IMR-90 (cell line): ENCODE measurements at regions not wholly inside any gene's neighbourhood (a gene's known extent, or its start where the extent isn't known, plus 50 kb on each side); places are given as distances from the start of the nearest gene placed in this dataset.

Experiments
- ATAC-seq: fragments of 200-7000 bp; cut with Tn5 transposase; 2 replicates; pipeline ENCODE4 v1.9.1; 2020; ENCODE audit warnings: low read depth, mild to moderate bottlenecking, moderate library complexity
- BruUV-seq: library from RNA; stranded (reverse); fragments of 400-500 nt; replicated peaks from 2 replicates; lab custom pipeline; 2021; lab: Mats Ljungman, UMichigan
- CTCF ChIA-PET: fragments of 300-600 bp; formaldehyde crosslinking; extraction: SDS; loops from one replicate; lab custom pipeline; 2021; ENCODE audit warnings: antibody characterized with exemption; lab: Yijun Ruan, JAX
- POLR2A ChIA-PET: fragments of 300-600 bp; sonication (Branson Sonifier 250); formaldehyde crosslinking; loops from one replicate; lab custom pipeline; 2022; ENCODE audit warnings: antibody characterized with exemption; ENCODE audit not compliant: unreplicated experiment; lab: Charles Lee
- DNase-seq: peaks from one replicate; pipeline ENCODE4 v3.0.0; 2013
- H2AFZ ChIP-seq: replicated peaks from 2 replicates; pipeline ENCODE3; 2013; ENCODE audit warnings: low read length, mild to moderate bottlenecking; ENCODE audit not compliant: poor library complexity
- H2AK5ac ChIP-seq: 2 replicates; pipeline ENCODE4 v1.6.1; 2013; ENCODE audit warnings: low read depth, low read length, inconsistent platforms
- H2AK9ac ChIP-seq: replicated peaks from 2 replicates; pipeline ENCODE3; 2013; ENCODE audit warnings: mild to moderate bottlenecking, low read depth, low read length, moderate library complexity; ENCODE audit not compliant: poor library complexity
- H2BK120ac ChIP-seq: 2 replicates; pipeline ENCODE4 v1.6.1; 2013; ENCODE audit warnings: low read depth, low read length, inconsistent platforms
- H2BK15ac ChIP-seq: 3 replicates; pipeline ENCODE4 v1.6.1; 2013; ENCODE audit warnings: low read depth, low read length, inconsistent platforms
- H2BK20ac ChIP-seq: 2 replicates; pipeline ENCODE4 v1.6.1; 2013; ENCODE audit warnings: low read depth, mild to moderate bottlenecking, inconsistent platforms, low read length, moderate library complexity
- H2BK5ac ChIP-seq: 2 replicates; pipeline ENCODE4 v1.6.1; 2013; ENCODE audit warnings: mild to moderate bottlenecking, low read depth, low read length, inconsistent platforms; ENCODE audit not compliant: poor library complexity, severe bottlenecking
- H3K14ac ChIP-seq: replicated peaks from 2 replicates; pipeline ENCODE4 v1.6.1; 2013; ENCODE audit warnings: low read depth, low read length, inconsistent platforms
- H3K18ac ChIP-seq: 2 replicates; pipeline ENCODE4 v1.6.1; 2013; ENCODE audit warnings: low read depth, low read length, control low read depth
- H3K23ac ChIP-seq: 2 replicates; pipeline ENCODE4 v1.6.1; 2013; ENCODE audit warnings: low read depth, low read length, inconsistent platforms
- H3K27ac ChIP-seq: 2 replicates; pipeline ENCODE4 v1.5.1; 2013; ENCODE audit warnings: mild to moderate bottlenecking, control low read depth, low read length; ENCODE audit not compliant: insufficient read depth
- H3K27me3 ChIP-seq: 2 replicates; pipeline ENCODE4 v1.6.1; 2013; ENCODE audit warnings: low read length; ENCODE audit not compliant: control insufficient read depth, insufficient read depth
- H3K36me3 ChIP-seq: 2 replicates; pipeline ENCODE4 v1.6.1; 2013; ENCODE audit warnings: low read length, mixed read lengths; ENCODE audit not compliant: control insufficient read depth, insufficient read depth
- H3K4ac ChIP-seq: 2 replicates; pipeline ENCODE4 v1.6.1; 2013; ENCODE audit warnings: low read depth, low read length, inconsistent platforms
- H3K4me1 ChIP-seq: 2 replicates; pipeline ENCODE4 v1.6.1; 2013; ENCODE audit warnings: low read length, mixed read lengths; ENCODE audit not compliant: control insufficient read depth, insufficient read depth
- H3K4me2 ChIP-seq: 2 replicates; pipeline ENCODE4 v1.6.1; 2013; ENCODE audit warnings: low read depth, mild to moderate bottlenecking, control low read depth, low read length, moderate library complexity
- H3K4me3 ChIP-seq: 2 replicates; pipeline ENCODE4 v1.5.1; 2013; ENCODE audit warnings: low read depth, mild to moderate bottlenecking, control low read depth, low read length, moderate library complexity; ENCODE audit not compliant: insufficient read depth
- H3K56ac ChIP-seq: 2 replicates; pipeline ENCODE4 v1.6.1; 2013; ENCODE audit warnings: low read length, inconsistent platforms; ENCODE audit not compliant: insufficient read depth; ENCODE audit errors: extremely low read depth
- H3K79me1 ChIP-seq, 2 experiments: 2 replicates each; pipeline ENCODE4 v1.6.1; 2013; ENCODE audit warnings: low read length in 2 of 2, inconsistent platforms in 1 of 2, low read depth in 1 of 2
- H3K9ac ChIP-seq: 2 replicates; pipeline ENCODE4 v1.6.1; 2013; ENCODE audit warnings: low read depth, low read length, control low read depth
- H3K9me1 ChIP-seq: 2 replicates; pipeline ENCODE4 v1.6.1; 2013; ENCODE audit warnings: low read length, inconsistent platforms; ENCODE audit not compliant: insufficient read depth
- H3K9me3 ChIP-seq: 2 replicates; pipeline ENCODE4 v1.6.1; 2013; ENCODE audit warnings: low read length; ENCODE audit not compliant: control insufficient read depth, insufficient read depth
- H4K20me1 ChIP-seq: 2 replicates; pipeline ENCODE4 v1.6.1; 2013; ENCODE audit warnings: low read length, inconsistent platforms; ENCODE audit not compliant: insufficient read depth
- H4K5ac ChIP-seq: 2 replicates; pipeline ENCODE4 v1.6.1; 2013; ENCODE audit warnings: mild to moderate bottlenecking, low read depth, low read length, control low read depth
- H4K8ac ChIP-seq, 2 experiments: 2 replicates each; pipeline ENCODE4 v1.6.1; 2013; ENCODE audit warnings: low read depth in 2 of 2, low read length in 2 of 2, control low read depth in 1 of 2, inconsistent platforms in 1 of 2
- H4K91ac ChIP-seq: 2 replicates; pipeline ENCODE4 v1.6.1; 2013; ENCODE audit warnings: low read depth, low read length, inconsistent platforms; ENCODE audit not compliant: insufficient read depth
- CEBPB ChIP-seq: IDR thresholded peaks from 2 replicates; pipeline ENCODE4 v1.6.1; 2012; ENCODE audit warnings: low read depth, low read length, improper control_type of control experiment
- FOS ChIP-seq: fragments of 150-350 bp; IDR thresholded peaks from 2 replicates; pipeline ENCODE4 v1.6.1; 2016; ENCODE audit warnings: low read depth, low read length
- RCOR1 ChIP-seq: IDR thresholded peaks from 2 replicates; pipeline ENCODE4 v1.6.1; 2012; ENCODE audit warnings: mild to moderate bottlenecking, low read length, improper control_type of control experiment; ENCODE audit not compliant: insufficient replicate concordance
- WGBS, 2 experiments: methylation state at CpG; one replicate each; pipeline versions ENCODE4 v1.1.5 to v1.1.7; 2013; ENCODE audit warnings: missing lambda C conversion rate in 2 of 2; ENCODE audit not compliant: insufficient read length in 1 of 2; ENCODE audit errors: extremely low coverage in 2 of 2; 5-methylcytosine and 5-hydroxymethylcytosine counted together
- dilution Hi-C: fragments of 300-500 bp; cut with HindIII; formaldehyde crosslinking; loops from one replicate; pipeline ENCODE4 v1.14.3; 2018; ENCODE audit warnings: low sequenced_read_pairs; ENCODE audit not compliant: unreplicated experiment
- in situ Hi-C: fragments of 300-500 bp; cut with MboI; formaldehyde crosslinking; loops from 3 replicates; pipeline ENCODE4 v1.14.3; 2019; ENCODE audit warnings: low sequenced_read_pairs, inconsistent platforms, mixed read lengths
- intact Hi-C: fragments of 100-400 bp; cut with micrococcal nuclease; formaldehyde crosslinking; loops from 2 replicates; pipeline ENCODE4 v1.10.0; 2022
- TF ChIP-seq, protein P1 (sequence below): conservative IDR thresholded peaks from 2 replicates; pipeline ENCODE4 v1.5.1; 2012; ENCODE audit warnings: mild to moderate bottlenecking, low read depth, low read length, improper control_type of control experiment

DNA sequence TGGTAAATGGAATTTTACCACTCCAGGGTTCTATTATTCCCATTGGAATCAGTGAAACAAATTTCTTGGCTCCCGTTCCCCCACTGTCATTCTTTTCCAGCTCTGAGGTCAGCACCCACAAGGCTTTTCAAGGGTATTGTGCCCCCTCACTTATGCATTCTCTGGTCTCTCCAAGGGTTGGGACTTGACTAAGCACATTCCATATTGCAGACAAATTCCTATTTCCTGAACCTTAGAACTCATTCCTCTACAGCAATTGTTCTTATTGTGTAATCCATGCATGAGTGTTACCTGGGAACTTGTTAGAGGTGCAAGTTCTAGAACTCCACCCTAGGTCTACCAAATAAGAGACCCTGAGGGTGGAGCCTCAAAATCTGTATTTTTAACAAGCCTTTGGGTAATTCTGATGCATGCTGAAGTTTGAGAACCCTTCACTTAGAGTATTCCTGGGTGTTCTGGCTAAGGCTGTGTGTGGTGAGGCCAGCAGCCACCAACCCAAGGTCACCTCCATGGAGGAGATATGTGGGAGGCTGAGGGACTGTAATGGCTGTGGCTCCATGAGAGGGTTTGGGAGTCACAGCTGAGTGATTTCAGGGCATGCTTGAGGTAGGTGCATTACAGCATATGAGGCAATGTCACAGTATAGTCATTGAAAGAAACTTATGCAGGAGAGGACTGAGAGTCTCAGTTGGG is 150.9 kb downstream of the TTC6 start:
- no peak overlapping the region for H3K4me2 ChIP-seq
- CTCF ChIA-PET, result no interaction called here
- no peak overlapping the region for H3K23ac ChIP-seq
- H4K5ac ChIP-seq, result no peak overlapping the region
- no peak overlapping the region for H4K91ac ChIP-seq
- no peak overlapping the region for H4K8ac ChIP-seq
- POLR2A ChIA-PET, result no interaction called here
- no peak overlapping the region for H3K56ac ChIP-seq
- DNase-seq, result no peak
- dilution Hi-C loops (no loop called here), in situ Hi-C loops (no loop called here), intact Hi-C loops (no loop called here)
- H2BK15ac ChIP-seq, result no peak overlapping the region
- no peak overlapping the region for H2BK5ac ChIP-seq
- 91% methylated on average over 1 of the region's 1 CpG; no CpG with 5 or more reads in 1 of the 2 experiments for WGBS, 2 experiments
- no peak overlapping the region for H3K18ac ChIP-seq
- H3K4me3 ChIP-seq, result no peak overlapping the region
- no peak overlapping the region for H3K9ac ChIP-seq
- no peaks in the 10 kb centered on the region for H3K27me3 ChIP-seq
- H3K14ac ChIP-seq, result no peak overlapping the region
- no peak for TF ChIP-seq FOS
- TF ChIP-seq CEBPB, result 0 out of 2 replicates have a peak, but pooled peaks have one; percentile 7
- TF ChIP-seq, protein P1, sequence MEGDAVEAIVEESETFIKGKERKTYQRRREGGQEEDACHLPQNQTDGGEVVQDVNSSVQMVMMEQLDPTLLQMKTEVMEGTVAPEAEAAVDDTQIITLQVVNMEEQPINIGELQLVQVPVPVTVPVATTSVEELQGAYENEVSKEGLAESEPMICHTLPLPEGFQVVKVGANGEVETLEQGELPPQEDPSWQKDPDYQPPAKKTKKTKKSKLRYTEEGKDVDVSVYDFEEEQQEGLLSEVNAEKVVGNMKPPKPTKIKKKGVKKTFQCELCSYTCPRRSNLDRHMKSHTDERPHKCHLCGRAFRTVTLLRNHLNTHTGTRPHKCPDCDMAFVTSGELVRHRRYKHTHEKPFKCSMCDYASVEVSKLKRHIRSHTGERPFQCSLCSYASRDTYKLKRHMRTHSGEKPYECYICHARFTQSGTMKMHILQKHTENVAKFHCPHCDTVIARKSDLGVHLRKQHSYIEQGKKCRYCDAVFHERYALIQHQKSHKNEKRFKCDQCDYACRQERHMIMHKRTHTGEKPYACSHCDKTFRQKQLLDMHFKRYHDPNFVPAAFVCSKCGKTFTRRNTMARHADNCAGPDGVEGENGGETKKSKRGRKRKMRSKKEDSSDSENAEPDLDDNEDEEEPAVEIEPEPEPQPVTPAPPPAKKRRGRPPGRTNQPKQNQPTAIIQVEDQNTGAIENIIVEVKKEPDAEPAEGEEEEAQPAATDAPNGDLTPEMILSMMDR, result no peak
- TF ChIP-seq RCOR1, result no peak
- no peak overlapping the region for H3K4ac ChIP-seq
- no peak for ATAC-seq
- no peak overlapping the region for H2AK5ac ChIP-seq
- H3K4me1 ChIP-seq, result no peaks in the 10 kb centered on the region
- BruUV-seq, result no TSS peak
- H2BK120ac ChIP-seq, result no peak overlapping the region
- H3K36me3 ChIP-seq, result no peaks in the 10 kb centered on the region
- no peaks in the 10 kb centered on the region for H3K9me3 ChIP-seq
- no peak overlapping the region for H3K27ac ChIP-seq
- H4K20me1 ChIP-seq, result no peaks in the 10 kb centered on the region
- no peaks in the 10 kb centered on the region for H3K79me1 ChIP-seq
- H2AK9ac ChIP-seq, result no peak overlapping the region
- no peak overlapping the region for H2BK20ac ChIP-seq
- peak overlapping the region; percentile 29 for H2AFZ ChIP-seq
- H3K9me1 ChIP-seq, result no peaks in the 10 kb centered on the region
